Neural progenitor cell (in vitro differentiated cells): ENCODE measurements at regions not wholly inside any gene's neighbourhood (a gene's known extent, or its start where the extent isn't known, plus 50 kb on each side); places are given as distances from the start of the nearest gene placed in this dataset.

Experiments
- EZH2 ChIP-seq: fragments of 200-600 bp; sonication (generic); IDR thresholded peaks from 2 replicates; pipeline ENCODE4 v1.6.1; 2017; ENCODE audit warnings: antibody characterized with exemption, mild to moderate bottlenecking, moderate library complexity
- EZH2phosphoT487 ChIP-seq: fragments of 200-600 bp; sonication (generic); IDR thresholded peaks from 2 replicates; pipeline ENCODE4 v1.6.1; 2017; ENCODE audit warnings: antibody characterized with exemption
- TF ChIP-seq, protein P1 (sequence below): fragments of 200-600 bp; sonication (generic); IDR thresholded peaks from 2 replicates; pipeline ENCODE4 v1.5.1; 2017; ENCODE audit warnings: antibody characterized with exemption, mild to moderate bottlenecking

DNA sequence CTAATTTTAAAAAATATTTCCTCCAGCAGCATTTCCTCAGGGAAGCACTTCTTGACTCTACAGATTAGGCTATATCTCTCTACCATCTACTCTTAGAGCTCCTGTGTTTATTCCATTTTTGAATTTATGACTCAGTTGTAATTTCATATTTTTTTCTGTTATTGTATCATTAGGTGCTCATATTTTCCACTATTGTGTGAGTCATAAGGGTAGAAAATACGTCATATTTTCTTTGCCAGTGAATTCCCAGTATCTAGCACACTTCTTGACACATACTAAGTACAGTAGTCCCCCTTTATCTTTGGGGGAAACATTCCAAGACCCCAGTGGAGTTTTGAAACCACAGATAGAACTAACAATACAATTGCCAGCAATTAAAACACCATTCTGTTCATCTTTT lies 431.2 kb downstream of the GASK1B start:
- TF ChIP-seq, protein P1, sequence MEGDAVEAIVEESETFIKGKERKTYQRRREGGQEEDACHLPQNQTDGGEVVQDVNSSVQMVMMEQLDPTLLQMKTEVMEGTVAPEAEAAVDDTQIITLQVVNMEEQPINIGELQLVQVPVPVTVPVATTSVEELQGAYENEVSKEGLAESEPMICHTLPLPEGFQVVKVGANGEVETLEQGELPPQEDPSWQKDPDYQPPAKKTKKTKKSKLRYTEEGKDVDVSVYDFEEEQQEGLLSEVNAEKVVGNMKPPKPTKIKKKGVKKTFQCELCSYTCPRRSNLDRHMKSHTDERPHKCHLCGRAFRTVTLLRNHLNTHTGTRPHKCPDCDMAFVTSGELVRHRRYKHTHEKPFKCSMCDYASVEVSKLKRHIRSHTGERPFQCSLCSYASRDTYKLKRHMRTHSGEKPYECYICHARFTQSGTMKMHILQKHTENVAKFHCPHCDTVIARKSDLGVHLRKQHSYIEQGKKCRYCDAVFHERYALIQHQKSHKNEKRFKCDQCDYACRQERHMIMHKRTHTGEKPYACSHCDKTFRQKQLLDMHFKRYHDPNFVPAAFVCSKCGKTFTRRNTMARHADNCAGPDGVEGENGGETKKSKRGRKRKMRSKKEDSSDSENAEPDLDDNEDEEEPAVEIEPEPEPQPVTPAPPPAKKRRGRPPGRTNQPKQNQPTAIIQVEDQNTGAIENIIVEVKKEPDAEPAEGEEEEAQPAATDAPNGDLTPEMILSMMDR, result no peak
- TF ChIP-seq EZH2phosphoT487 (no peak), EZH2 (no peak)
